ENCODE measurements at regions not wholly inside any gene's neighbourhood (a gene's known extent, or its start where the extent isn't known, plus 50 kb on each side); places are given as distances from the start of the nearest gene placed in this dataset.

- H3K9me1 ChIP-seq (replicated peaks; ENCODE audit: control insufficient read depth, extremely low read depth, insufficient read depth, low read length) = no peaks in the 10 kb centered on the region
- intact Hi-C loops (cut with micrococcal nuclease) = no loop called here
- no peaks in the 10 kb centered on the region for H3K36me3 ChIP-seq (ENCODE audit: control insufficient read depth in 2 of 2, extremely low read depth in 1 of 2, insufficient read depth in 2 of 2, low read length in 2 of 2)
- peaks cover 15% of the 10 kb centered on the region for H3K4me1 ChIP-seq (ENCODE audit: control insufficient read depth, extremely low read depth, insufficient read depth, low read length)
- H3K4me3 ChIP-seq (replicated peaks in 1 of 3; ENCODE audit: insufficient read depth in 1 of 3, low read depth in 1 of 3, low read length in 3 of 3) = no peak overlapping the region
- H3K4me2 ChIP-seq (ENCODE audit: insufficient read depth, low read length) = peak overlapping the region; percentile 2
- CTCF ChIA-PET = interaction anchor here (1.0 to 1.5 kb wide), 3 partner anchors 11 to 65 kb away, joined by 3 to 4 read pairs (median 3); no protein-coding TSS in a partner anchor
- POLR2A ChIA-PET = no interaction called here
- FAIRE-seq = peak; percentile 93
- peak; percentile 83 for DNase-seq (ENCODE audit: low read depth, low spot score)
- peak overlapping the region; percentile 31 for H3K27ac ChIP-seq (ENCODE audit: insufficient read depth, low read depth, low read length)
- no peaks in the 10 kb centered on the region for H4K20me1 ChIP-seq (replicated peaks; ENCODE audit: control insufficient read depth, extremely low read depth, insufficient read depth, low read length)
- H3K9ac ChIP-seq (replicated peaks; ENCODE audit: extremely low read depth, insufficient read depth, low read length) = no peak overlapping the region
- H3K79me2 ChIP-seq (ENCODE audit: control insufficient read depth, insufficient read depth, low read length) = no peaks in the 10 kb centered on the region
- peaks cover 6% of the 10 kb centered on the region for H3K9me3 ChIP-seq (replicated peaks; ENCODE audit: control insufficient read depth, insufficient read depth, low read length)
- dilution Hi-C loops (cut with MboI; ENCODE audit: extremely low pct_ligation_motif_present, low sequenced_read_pairs) = no loop called here
- TF ChIP-seq GATA2 (IDR thresholded peaks at IDR 0.05; ENCODE audit: insufficient read depth, insufficient read length, low read depth, low read length) (peak; percentile 51), POLR2AphosphoS5 (IDR thresholded peaks at IDR 0.05; ENCODE audit: insufficient read depth, low read depth, low read length) (peak; percentile 34), EZH2 (IDR thresholded peaks at IDR 0.05; ENCODE audit: borderline replicate concordance, low read depth, low read length, severe bottlenecking) (no peak), JUN (IDR thresholded peaks at IDR 0.05; ENCODE audit: borderline replicate concordance, insufficient read depth, insufficient read length, low read depth) (peak; percentile 47), FOS (IDR thresholded peaks at IDR 0.05; ENCODE audit: borderline replicate concordance, insufficient read depth, low read length) (peak; percentile 83)
- TF ChIP-seq, protein P1, sequence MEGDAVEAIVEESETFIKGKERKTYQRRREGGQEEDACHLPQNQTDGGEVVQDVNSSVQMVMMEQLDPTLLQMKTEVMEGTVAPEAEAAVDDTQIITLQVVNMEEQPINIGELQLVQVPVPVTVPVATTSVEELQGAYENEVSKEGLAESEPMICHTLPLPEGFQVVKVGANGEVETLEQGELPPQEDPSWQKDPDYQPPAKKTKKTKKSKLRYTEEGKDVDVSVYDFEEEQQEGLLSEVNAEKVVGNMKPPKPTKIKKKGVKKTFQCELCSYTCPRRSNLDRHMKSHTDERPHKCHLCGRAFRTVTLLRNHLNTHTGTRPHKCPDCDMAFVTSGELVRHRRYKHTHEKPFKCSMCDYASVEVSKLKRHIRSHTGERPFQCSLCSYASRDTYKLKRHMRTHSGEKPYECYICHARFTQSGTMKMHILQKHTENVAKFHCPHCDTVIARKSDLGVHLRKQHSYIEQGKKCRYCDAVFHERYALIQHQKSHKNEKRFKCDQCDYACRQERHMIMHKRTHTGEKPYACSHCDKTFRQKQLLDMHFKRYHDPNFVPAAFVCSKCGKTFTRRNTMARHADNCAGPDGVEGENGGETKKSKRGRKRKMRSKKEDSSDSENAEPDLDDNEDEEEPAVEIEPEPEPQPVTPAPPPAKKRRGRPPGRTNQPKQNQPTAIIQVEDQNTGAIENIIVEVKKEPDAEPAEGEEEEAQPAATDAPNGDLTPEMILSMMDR (IDR thresholded peaks at IDR 0.05; ENCODE audit: extremely low read depth in 1 of 2, insufficient read depth in 1 of 2, low read depth in 1 of 2, low read length in 2 of 2) = no peak
- BruUV-seq (replicated peaks) = no TSS peak
- H3K27me3 ChIP-seq (ENCODE audit: control insufficient read depth in 2 of 2, insufficient read depth in 2 of 2, low read length in 2 of 2) = peaks cover 3 to 4% of the 10 kb centered on the region in 2 experiments
- no peak overlapping the region for H2AFZ ChIP-seq (ENCODE audit: low read depth, low read length)
These were observed 65.1 kb upstream of the STAM2 start for GRCh38 chr2:152240559-152241231.
